Neural progenitor cell (in vitro differentiated cells): ENCODE measurements at regions not wholly inside any gene's neighbourhood (a gene's known extent, or its start where the extent isn't known, plus 50 kb on each side); places are given as distances from the start of the nearest gene placed in this dataset.

ENCODE experiments used
- DNase-seq: peaks from one replicate; pipeline ENCODE4 v3.0.0-alpha.2; 2016; ENCODE audit warnings: low spot score
- H2AFZ ChIP-seq: fragments of 200-600 bp; sonication (generic); replicated peaks from 2 replicates; pipeline ENCODE4 v1.6.1; 2016; ENCODE audit warnings: antibody characterized with exemption
- H3F3A ChIP-seq: fragments of 200-600 bp; sonication (generic); 2 replicates; pipeline ENCODE4 v1.6.1; 2016; ENCODE audit warnings: antibody characterized with exemption, low read depth
- H3K27ac ChIP-seq: fragments of 200-600 bp; sonication (generic); 2 replicates; pipeline ENCODE4 v1.5.1; 2016; ENCODE audit warnings: mild to moderate bottlenecking
- H3K27me3 ChIP-seq: fragments of 200-600 bp; sonication (generic); 2 replicates; pipeline ENCODE4 v1.6.1; 2016; ENCODE audit warnings: mild to moderate bottlenecking, moderate library complexity
- H3K36me3 ChIP-seq: fragments of 200-600 bp; sonication (generic); 2 replicates; pipeline ENCODE4 v1.5.1; 2016
- H3K4me1 ChIP-seq: fragments of 200-600 bp; sonication (generic); 2 replicates; pipeline ENCODE4 v1.6.1; 2016; ENCODE audit warnings: mixed run types
- H3K4me2 ChIP-seq: fragments of 200-600 bp; sonication (generic); 2 replicates; pipeline ENCODE4 v1.6.1; 2016
- H3K4me3 ChIP-seq: fragments of 200-600 bp; sonication (generic); 2 replicates; pipeline ENCODE4 v1.5.1; 2016
- H3K79me2 ChIP-seq: fragments of 200-600 bp; sonication (generic); 2 replicates; pipeline ENCODE4 v1.6.1; 2016; ENCODE audit warnings: low read depth
- H3K9ac ChIP-seq: fragments of 200-600 bp; sonication (generic); 2 replicates; pipeline ENCODE4 v1.6.1; 2016
- H3K9me3 ChIP-seq: fragments of 200-600 bp; sonication (generic); 2 replicates; pipeline ENCODE4 v1.5.1; 2016; ENCODE audit warnings: low read depth
- H4K20me1 ChIP-seq: fragments of 200-600 bp; sonication (generic); 2 replicates; pipeline ENCODE4 v1.6.1; 2016; ENCODE audit warnings: low read depth
- H3K27ac Mint-ChIP-seq: 3 replicates; pipeline ENCODE4 v1.8.0; 2021; ENCODE audit warnings: mixed read lengths
- H3K27me3 Mint-ChIP-seq: 2 replicates; pipeline ENCODE4 v1.8.0; 2022; ENCODE audit warnings: low read depth, mild to moderate bottlenecking, inconsistent platforms, moderate library complexity, mixed read lengths; ENCODE audit not compliant: insufficient read depth
- H3K36me3 Mint-ChIP-seq: 3 replicates; pipeline ENCODE4 v1.8.0; 2021; ENCODE audit warnings: mixed read lengths
- H3K4me1 Mint-ChIP-seq: 3 replicates; pipeline ENCODE4 v1.8.0; 2021; ENCODE audit warnings: mixed read lengths
- H3K4me3 Mint-ChIP-seq: 3 replicates; pipeline ENCODE4 v1.8.0; 2021; ENCODE audit warnings: mild to moderate bottlenecking, moderate library complexity, mixed read lengths
- H3K9me3 Mint-ChIP-seq: 3 replicates; pipeline ENCODE4 v1.8.0; 2020; ENCODE audit warnings: mixed read lengths
- EZH2 ChIP-seq: fragments of 200-600 bp; sonication (generic); IDR thresholded peaks from 2 replicates; pipeline ENCODE4 v1.6.1; 2017; ENCODE audit warnings: antibody characterized with exemption, mild to moderate bottlenecking, moderate library complexity
- EZH2phosphoT487 ChIP-seq: fragments of 200-600 bp; sonication (generic); IDR thresholded peaks from 2 replicates; pipeline ENCODE4 v1.6.1; 2017; ENCODE audit warnings: antibody characterized with exemption
- TF ChIP-seq, protein P1 (sequence below): fragments of 200-600 bp; sonication (generic); IDR thresholded peaks from 2 replicates; pipeline ENCODE4 v1.5.1; 2017; ENCODE audit warnings: antibody characterized with exemption, mild to moderate bottlenecking

DNA sequence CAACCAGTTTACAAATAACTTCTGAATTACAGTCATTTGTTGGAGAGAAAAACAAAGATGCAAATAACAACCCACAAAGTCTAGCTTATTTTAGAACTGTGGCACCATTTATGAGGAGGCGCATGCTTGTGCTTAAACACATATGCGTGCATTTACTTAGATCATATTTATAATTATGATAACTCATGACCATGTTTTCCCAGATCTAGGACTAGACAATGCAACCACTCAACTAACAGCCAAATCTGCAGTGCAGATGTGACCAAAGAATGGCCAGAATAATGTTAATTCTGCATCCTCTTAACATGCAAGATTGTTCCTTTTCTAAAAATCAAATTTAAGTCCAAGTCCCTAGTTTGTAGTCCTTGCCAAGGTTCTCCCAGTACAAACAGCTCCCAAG is 167.3 kb upstream of the FST start:
- Mint-ChIP-seq H3K27ac (no peak overlapping the region), H3K27me3 (peaks cover 2% of the 10 kb centered on the region), H3K4me1 (no peaks in the 10 kb centered on the region), H3K9me3 (peaks cover 7% of the 10 kb centered on the region), H3K4me3 (no peak overlapping the region), H3K36me3 (no peaks in the 10 kb centered on the region)
- Histone ChIP-seq H3K4me3 (no peak overlapping the region), H3K27me3 (no peaks in the 10 kb centered on the region), H3F3A (no peaks in the 10 kb centered on the region), H4K20me1 (no peaks in the 10 kb centered on the region), H3K27ac (no peak overlapping the region), H3K4me1 (no peaks in the 10 kb centered on the region), H3K79me2 (no peaks in the 10 kb centered on the region), H3K4me2 (no peak overlapping the region), H2AFZ (no peak overlapping the region), H3K9me3 (no peaks in the 10 kb centered on the region), H3K36me3 (no peaks in the 10 kb centered on the region), H3K9ac (no peak overlapping the region)
- TF ChIP-seq, protein P1, sequence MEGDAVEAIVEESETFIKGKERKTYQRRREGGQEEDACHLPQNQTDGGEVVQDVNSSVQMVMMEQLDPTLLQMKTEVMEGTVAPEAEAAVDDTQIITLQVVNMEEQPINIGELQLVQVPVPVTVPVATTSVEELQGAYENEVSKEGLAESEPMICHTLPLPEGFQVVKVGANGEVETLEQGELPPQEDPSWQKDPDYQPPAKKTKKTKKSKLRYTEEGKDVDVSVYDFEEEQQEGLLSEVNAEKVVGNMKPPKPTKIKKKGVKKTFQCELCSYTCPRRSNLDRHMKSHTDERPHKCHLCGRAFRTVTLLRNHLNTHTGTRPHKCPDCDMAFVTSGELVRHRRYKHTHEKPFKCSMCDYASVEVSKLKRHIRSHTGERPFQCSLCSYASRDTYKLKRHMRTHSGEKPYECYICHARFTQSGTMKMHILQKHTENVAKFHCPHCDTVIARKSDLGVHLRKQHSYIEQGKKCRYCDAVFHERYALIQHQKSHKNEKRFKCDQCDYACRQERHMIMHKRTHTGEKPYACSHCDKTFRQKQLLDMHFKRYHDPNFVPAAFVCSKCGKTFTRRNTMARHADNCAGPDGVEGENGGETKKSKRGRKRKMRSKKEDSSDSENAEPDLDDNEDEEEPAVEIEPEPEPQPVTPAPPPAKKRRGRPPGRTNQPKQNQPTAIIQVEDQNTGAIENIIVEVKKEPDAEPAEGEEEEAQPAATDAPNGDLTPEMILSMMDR, result no peak
- no peak for TF ChIP-seq EZH2
- no peak for TF ChIP-seq EZH2phosphoT487
- DNase-seq, result no peak

DNA sequence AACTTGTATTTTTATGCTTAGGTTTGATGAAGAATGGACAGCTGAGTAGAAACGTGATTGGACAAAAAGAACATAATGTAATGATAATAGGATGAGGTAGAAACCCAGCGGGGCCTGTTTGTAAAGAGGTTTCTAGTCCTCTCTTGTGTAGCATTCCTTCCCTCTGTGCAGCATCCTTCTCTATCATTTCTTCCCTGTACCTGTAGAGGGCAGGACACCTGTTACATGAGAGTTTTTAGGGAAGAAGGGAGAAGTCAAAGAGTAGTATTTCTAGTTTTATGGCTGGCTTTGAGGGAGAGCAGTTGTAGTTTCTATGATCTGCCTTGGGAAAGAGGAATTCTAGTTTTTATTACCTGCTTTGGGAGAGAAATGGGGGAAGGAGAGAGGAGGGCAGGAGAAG is 162.1 kb upstream of the FST start:
- H3K36me3 ChIP-seq, result no peaks in the 10 kb centered on the region
- no peak overlapping the region for H3K27ac ChIP-seq
- H3K9me3 ChIP-seq, result no peaks in the 10 kb centered on the region
- Mint-ChIP-seq H3K27me3 (no peaks in the 10 kb centered on the region), H3K36me3 (no peaks in the 10 kb centered on the region), H3K4me1 (no peaks in the 10 kb centered on the region), H3K4me3 (no peak overlapping the region), H3K27ac (no peak overlapping the region), H3K9me3 (peaks cover 4% of the 10 kb centered on the region)
- TF ChIP-seq, protein P1, result peak; percentile 41
- TF ChIP-seq EZH2 (no peak), EZH2phosphoT487 (no peak)
- H3K4me2 ChIP-seq, result no peak overlapping the region
- H3K9ac ChIP-seq, result no peak overlapping the region
- H2AFZ ChIP-seq, result peak overlapping the region; percentile 53
- H3K4me3 ChIP-seq, result no peak overlapping the region
- H3K27me3 ChIP-seq, result no peaks in the 10 kb centered on the region
- DNase-seq, result peak; percentile 5
- no peaks in the 10 kb centered on the region for H3K79me2 ChIP-seq
- no peaks in the 10 kb centered on the region for H3K4me1 ChIP-seq
- no peaks in the 10 kb centered on the region for H3F3A ChIP-seq
- H4K20me1 ChIP-seq, result no peaks in the 10 kb centered on the region

DNA sequence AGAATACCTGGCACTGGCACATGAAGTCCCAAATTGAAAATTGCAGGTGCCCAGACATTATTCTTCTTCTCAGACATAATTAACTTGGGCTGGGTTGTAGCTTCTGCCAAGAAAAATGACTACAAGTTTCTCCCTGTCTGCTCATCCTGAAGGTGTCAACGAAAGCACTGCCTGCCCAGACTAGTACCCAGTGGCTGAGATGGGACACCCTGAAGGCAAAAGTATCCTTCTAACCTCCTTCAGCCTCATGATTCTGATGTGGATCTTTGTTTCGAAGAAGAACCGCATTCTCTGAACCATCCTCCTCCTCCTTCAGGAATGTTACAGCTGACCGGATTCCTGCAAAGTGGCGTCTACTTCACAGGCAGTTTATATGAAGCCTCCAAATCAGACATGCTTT is 161.1 kb upstream of the FST start:
- no peak for TF ChIP-seq EZH2phosphoT487
- TF ChIP-seq, protein P1, result no peak
- no peak for TF ChIP-seq EZH2
- H3K36me3 ChIP-seq, result no peaks in the 10 kb centered on the region
- H3K4me2 ChIP-seq, result no peak overlapping the region
- no peak overlapping the region for H3K27ac ChIP-seq
- no peaks in the 10 kb centered on the region for H4K20me1 ChIP-seq
- no peak overlapping the region for H3K4me3 Mint-ChIP-seq
- H3K27me3 Mint-ChIP-seq, result no peaks in the 10 kb centered on the region
- no peaks in the 10 kb centered on the region for H3K79me2 ChIP-seq
- no peak for DNase-seq
- H3K36me3 Mint-ChIP-seq, result no peaks in the 10 kb centered on the region
- H3K9me3 Mint-ChIP-seq, result peaks cover 4% of the 10 kb centered on the region
- H3K4me1 Mint-ChIP-seq, result no peaks in the 10 kb centered on the region
- no peaks in the 10 kb centered on the region for H3K27me3 ChIP-seq
- H3K27ac Mint-ChIP-seq, result no peak overlapping the region
- no peak overlapping the region for H3K4me3 ChIP-seq
- H3F3A ChIP-seq, result no peaks in the 10 kb centered on the region
- H3K4me1 ChIP-seq, result no peaks in the 10 kb centered on the region
- no peaks in the 10 kb centered on the region for H3K9me3 ChIP-seq
- H2AFZ ChIP-seq, result no peak overlapping the region
- H3K9ac ChIP-seq, result no peak overlapping the region
